Mesothelial cell of epicardium (in vitro differentiated cells): ENCODE measurements at regions not wholly inside any gene's neighbourhood (a gene's known extent, or its start where the extent isn't known, plus 50 kb on each side); places are given as distances from the start of the nearest gene placed in this dataset.

Experiments used
- DNase-seq, 2 experiments: peaks; one replicate each; pipeline ENCODE4 v3.0.0; 2021; ENCODE audit warnings: low spot score in 2 of 2; ENCODE audit not compliant: unreplicated experiment in 2 of 2
- H3K27ac Mint-ChIP-seq: 2 replicates; pipeline ENCODE4 v1.8.0; 2021; ENCODE audit warnings: mixed read lengths
- H3K27me3 Mint-ChIP-seq: 2 replicates; pipeline ENCODE4 v1.8.0; 2021; ENCODE audit warnings: low read depth, mixed read lengths
- H3K36me3 Mint-ChIP-seq: 2 replicates; pipeline ENCODE4 v1.8.0; 2021; ENCODE audit warnings: mixed read lengths
- H3K4me1 Mint-ChIP-seq: 2 replicates; pipeline ENCODE4 v1.8.0; 2021; ENCODE audit warnings: mixed read lengths
- H3K4me3 Mint-ChIP-seq: 2 replicates; pipeline ENCODE4 v1.8.0; 2021; ENCODE audit warnings: mild to moderate bottlenecking, moderate library complexity, mixed read lengths
- H3K9me3 Mint-ChIP-seq: 2 replicates; pipeline ENCODE4 v1.8.0; 2021; ENCODE audit warnings: mixed read lengths
- TF ChIP-seq, protein P1 (sequence below): fragments of 200-600 bp; sonication (generic); IDR thresholded peaks from one replicate; pipeline ENCODE4 v1.5.0; 2021; ENCODE audit warnings: antibody characterized with exemption; ENCODE audit not compliant: unreplicated experiment

GRCh38 chr7:155996718-155997280 lies 184.5 kb upstream of the SHH start:
- Mint-ChIP-seq H3K27me3 (peaks cover 16% of the 10 kb centered on the region), H3K27ac (no peak overlapping the region), H3K9me3 (no peaks in the 10 kb centered on the region), H3K36me3 (no peaks in the 10 kb centered on the region), H3K4me3 (no peak overlapping the region), H3K4me1 (no peaks in the 10 kb centered on the region)
- TF ChIP-seq, protein P1, sequence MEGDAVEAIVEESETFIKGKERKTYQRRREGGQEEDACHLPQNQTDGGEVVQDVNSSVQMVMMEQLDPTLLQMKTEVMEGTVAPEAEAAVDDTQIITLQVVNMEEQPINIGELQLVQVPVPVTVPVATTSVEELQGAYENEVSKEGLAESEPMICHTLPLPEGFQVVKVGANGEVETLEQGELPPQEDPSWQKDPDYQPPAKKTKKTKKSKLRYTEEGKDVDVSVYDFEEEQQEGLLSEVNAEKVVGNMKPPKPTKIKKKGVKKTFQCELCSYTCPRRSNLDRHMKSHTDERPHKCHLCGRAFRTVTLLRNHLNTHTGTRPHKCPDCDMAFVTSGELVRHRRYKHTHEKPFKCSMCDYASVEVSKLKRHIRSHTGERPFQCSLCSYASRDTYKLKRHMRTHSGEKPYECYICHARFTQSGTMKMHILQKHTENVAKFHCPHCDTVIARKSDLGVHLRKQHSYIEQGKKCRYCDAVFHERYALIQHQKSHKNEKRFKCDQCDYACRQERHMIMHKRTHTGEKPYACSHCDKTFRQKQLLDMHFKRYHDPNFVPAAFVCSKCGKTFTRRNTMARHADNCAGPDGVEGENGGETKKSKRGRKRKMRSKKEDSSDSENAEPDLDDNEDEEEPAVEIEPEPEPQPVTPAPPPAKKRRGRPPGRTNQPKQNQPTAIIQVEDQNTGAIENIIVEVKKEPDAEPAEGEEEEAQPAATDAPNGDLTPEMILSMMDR = no peak
- no peak for DNase-seq

DNA sequence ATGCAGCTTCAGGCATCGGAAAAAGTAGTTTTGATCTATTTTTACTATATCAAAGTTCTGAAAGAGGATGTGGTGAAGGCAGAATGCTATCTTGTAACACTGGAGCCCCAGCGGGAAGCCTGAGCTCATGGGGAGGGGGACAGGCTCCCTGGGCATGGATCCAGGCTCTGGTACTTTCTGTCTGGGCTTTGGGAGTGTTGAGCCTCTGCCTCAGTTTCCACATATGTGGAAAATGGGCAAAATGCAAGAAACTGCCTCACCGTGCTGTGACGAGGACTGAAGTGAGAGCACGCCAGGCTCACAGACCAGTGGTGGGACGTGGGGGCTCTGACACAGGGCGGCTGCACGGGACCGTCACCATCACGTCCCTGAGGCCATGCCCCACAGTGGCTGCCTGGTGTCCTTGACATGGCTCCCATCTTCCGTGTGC lies 182.9 kb upstream of the SHH start:
- DNase-seq = no peak
- Mint-ChIP-seq H3K4me3 (no peak overlapping the region), H3K27me3 (peaks cover 18% of the 10 kb centered on the region)

GRCh38 chr7:155994279-155994811 lies 182.1 kb upstream of the SHH start:
- Mint-ChIP-seq H3K4me3 (no peak overlapping the region), H3K9me3 (peaks cover 5% of the 10 kb centered on the region), H3K36me3 (no peaks in the 10 kb centered on the region), H3K27me3 (peaks cover 18% of the 10 kb centered on the region), H3K27ac (no peak overlapping the region), H3K4me1 (no peaks in the 10 kb centered on the region)
- TF ChIP-seq, protein P1 = no peak
- DNase-seq = peak in 1 of 2 experiments; percentile 25

More for the DNA sequence above, 182.9 kb upstream of the SHH start:
- H3K36me3 Mint-ChIP-seq = no peaks in the 10 kb centered on the region
- TF ChIP-seq, protein P1 = no peak
- no peak overlapping the region for H3K27ac Mint-ChIP-seq
- H3K4me1 Mint-ChIP-seq = no peaks in the 10 kb centered on the region
- no peaks in the 10 kb centered on the region for H3K9me3 Mint-ChIP-seq

DNA sequence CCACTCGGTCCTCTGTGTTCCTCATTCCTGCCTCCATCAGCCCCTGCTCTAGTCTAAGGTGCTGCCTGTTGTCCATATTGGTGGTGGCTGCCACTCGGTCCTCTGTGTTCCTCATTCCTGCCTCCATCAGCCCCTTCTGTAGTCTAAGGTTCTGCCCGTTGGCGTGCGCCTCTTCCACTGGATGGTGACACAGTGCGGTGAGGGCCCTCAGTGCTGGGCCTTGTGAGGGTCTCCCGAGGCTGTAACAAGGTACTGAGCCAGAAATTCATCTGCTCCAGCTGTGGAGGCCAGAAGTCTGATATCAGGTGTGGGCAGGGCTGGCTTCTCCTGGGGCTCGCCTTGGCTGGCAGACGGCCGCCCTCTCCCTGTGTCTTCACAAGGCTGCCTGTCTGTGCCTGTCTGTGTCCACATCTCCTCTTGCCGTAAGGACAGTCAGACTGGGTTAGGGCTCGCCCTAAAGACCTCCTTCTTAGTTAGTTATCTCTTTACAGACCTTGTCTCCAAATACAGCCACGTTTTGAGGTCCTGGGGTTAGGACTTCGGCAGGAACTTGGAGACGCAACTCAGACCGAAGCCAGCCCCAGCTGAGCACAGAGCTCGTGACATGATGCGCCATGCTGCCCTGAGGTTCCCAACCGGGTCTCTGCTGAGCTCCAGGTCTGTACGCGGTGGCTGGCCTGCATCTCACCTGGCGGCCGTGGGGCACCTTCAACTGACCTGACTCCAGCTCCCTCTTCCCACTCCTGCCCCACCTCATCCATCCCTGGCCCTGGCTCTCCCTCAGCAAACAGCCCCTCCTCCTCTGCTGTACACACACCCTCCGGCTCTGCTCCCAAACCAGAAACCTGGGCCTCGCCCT lies 181.4 kb upstream of the SHH start:
- H3K4me3 Mint-ChIP-seq = no peak overlapping the region
- peaks cover 6% of the 10 kb centered on the region for H3K9me3 Mint-ChIP-seq
- peaks cover 18% of the 10 kb centered on the region for H3K27me3 Mint-ChIP-seq
- H3K36me3 Mint-ChIP-seq = no peaks in the 10 kb centered on the region
- no peaks in the 10 kb centered on the region for H3K4me1 Mint-ChIP-seq
- TF ChIP-seq, protein P1 = no peak
- DNase-seq = peak in 1 of 2 experiments; percentile 31
- no peak overlapping the region for H3K27ac Mint-ChIP-seq

DNA sequence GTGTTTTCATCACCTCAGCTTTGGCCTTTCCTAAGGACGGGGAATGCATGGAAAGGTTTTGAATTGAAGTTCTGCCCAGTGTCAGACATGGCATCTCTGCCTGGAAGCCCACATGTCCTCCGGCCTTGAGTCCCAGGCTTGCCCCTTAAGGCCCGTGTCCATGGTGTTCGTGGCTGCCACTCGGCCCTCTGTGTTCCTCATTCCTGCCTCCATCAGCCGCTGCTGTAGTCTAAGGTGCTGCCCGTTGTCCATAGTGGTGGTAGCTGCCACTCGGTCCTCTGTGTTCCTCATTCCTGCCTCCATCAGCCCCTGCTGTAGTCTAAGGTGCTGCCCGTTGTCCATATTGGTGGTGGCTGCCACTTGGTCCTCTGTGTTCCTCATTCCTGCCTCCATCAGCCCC lies 180.7 kb upstream of the SHH start:
- Mint-ChIP-seq H3K4me1 (no peaks in the 10 kb centered on the region), H3K9me3 (peaks cover 6% of the 10 kb centered on the region), H3K27me3 (peaks cover 17% of the 10 kb centered on the region), H3K27ac (no peak overlapping the region), H3K4me3 (no peak overlapping the region), H3K36me3 (no peaks in the 10 kb centered on the region)
- no peak for DNase-seq
- TF ChIP-seq, protein P1 = no peak
